HG03460 (cell line): ENCODE measurements at regions not wholly inside any gene's neighbourhood (a gene's known extent, or its start where the extent isn't known, plus 50 kb on each side); places are given as distances from the start of the nearest gene placed in this dataset.

Experiments used
- ATAC-seq: cut with Tn5 transposase; IDR thresholded peaks from one replicate; pipeline ENCODE4 v1.9.1; 2021; ENCODE audit not compliant: unreplicated experiment

DNA sequence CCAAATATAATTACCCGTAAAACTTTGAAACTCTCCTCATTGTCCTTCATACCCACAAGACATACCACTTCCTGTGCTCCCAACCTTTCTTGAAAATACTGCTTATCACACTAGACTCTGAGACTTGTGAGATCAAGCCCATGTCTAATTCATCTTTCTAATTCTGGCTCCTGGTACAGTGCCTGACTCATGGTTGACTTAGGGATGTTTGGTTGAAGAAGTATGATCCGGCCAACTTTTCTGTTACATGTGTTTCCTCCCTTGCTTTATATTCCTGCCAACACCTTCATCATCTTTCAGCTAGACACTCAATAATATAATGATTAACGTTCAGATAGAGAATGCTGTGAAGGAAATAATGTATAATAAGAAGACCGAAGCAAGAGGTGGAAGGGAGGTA is 58.2 kb downstream of the MEX3B start:
- no peak for ATAC-seq

DNA sequence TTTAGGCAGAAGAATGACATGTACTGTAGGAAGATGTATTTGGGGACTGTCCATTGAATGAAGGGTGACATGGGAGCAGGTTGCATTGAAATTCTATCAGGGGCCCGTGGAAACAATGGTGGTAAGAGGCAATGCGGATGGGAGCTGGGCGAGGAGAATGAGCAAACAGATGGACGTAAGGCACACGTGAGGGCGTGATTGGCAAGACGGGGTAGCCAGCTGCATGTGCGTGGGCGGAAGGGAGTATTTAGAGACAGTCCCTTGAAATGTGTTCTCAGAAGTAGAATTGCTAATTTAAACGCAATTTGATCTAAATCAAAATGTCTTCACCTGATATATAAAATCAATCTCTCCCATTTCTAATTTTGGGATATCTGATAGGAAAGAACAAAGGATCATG is 62.3 kb downstream of the MEX3B start:
- no peak for ATAC-seq

DNA sequence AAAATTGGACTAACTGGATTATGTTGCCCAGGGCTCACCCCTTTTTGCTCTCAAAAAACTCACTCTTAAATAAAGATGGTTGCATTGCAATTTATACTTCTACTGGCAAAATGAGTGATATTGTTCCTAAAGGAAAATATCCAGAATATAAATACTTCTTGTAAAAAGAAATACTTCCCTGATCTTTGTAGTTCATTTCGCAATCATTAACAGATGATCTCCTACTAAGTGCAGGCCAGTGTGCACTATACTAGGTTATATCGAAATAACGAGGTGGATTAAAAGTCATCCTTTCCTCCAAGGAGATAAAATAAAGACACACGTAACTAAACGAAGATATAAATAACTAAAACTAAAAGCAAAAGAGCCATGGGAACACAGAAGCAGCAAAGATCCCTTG is 63.0 kb downstream of the MEX3B start:
- ATAC-seq, result no peak

DNA sequence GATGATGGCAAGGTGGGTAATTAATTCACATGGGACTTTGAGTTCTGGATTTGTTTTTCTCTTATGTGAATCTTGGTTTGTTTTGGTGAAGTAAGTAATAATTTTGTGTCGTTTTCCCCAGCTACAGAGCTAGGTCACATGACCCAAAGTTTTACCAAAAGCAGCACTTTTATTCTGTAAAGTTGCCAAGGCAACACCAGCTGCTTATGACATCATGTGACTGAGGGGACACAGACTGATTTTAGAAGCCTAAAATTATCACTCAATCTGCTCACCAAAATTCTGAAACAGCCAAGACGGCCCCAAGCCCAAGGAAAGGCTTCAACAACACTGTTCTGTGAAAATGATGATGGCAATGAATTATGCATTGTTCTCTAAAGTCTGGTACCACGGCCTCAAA is 63.9 kb downstream of the MEX3B start:
- ATAC-seq, result no peak

DNA sequence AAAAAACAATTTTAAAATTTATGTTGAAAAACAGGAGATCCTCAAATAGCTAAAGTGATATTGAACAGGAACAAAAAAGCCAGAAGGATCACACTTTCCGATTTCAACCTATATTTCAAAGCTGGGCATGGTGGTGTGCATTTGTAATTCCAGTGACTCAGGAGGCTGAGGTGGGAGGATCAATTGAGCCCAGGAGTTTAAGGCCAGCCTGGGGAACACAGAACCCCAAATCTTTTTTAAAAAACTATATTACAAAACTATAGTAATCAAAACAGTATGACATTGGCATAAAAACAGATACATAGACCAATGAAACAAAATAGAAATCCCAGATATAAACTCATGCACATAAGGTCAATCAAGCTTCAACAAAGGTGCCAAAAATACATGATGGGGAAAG is 68.4 kb downstream of the MEX3B start:
- ATAC-seq, result no peak

DNA sequence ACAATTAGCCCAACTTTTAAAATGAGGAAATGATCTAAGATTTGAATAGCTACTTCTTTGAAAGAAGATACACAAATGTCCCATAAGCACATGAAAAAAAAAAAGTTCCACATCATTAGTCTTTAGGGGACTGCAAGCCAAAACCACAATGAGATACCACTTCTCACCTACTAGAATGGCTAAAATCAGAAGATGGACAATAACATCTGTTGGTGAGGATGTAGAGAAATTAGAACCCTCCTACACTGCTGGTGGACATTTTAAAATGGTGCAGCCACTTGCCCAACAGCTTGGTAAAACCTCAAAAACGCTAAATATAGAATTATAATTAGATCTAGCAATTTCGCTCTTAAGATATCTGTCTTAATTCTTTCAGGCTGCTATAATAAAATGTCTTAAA is 77.1 kb downstream of the MEX3B start:
- ATAC-seq, result no peak

DNA sequence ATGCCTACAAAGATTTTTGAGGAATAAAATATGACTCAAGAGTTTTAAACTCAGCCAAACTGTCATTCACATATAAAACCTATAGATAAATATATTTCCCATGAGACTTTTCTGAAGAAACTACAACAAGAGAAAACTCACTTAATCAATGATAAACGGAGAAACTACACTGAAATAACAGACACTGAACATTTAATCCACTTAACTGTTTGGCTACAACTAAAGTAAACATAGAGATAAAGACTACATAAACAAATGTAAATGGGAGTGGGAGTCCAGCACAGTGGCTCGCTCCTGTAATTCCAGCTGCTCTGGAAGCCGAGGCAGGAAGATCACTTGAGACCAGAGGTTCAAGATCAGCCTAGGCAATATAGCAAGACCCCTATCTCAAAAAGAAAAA is 79.2 kb downstream of the MEX3B start:
- ATAC-seq, result no peak

DNA sequence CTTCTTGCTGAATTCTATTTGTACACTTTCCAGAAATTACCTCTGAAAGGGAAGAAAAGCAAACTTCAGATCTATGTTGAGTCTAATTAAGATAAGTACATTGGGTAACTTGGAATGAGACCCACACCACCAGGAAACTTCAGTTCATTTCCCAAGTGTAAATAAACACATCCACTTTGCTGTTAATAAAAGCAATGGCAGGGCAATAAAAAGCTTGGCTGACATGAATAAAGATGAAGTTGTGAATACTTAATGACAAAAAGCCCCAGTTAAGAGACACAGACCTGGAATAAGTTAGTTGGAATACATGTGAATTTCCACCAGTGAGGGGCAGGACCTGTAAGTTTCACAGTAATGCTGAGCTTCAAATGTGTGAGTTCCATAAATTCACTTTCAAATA is 83.3 kb downstream of the MEX3B start:
- ATAC-seq, result no peak

DNA sequence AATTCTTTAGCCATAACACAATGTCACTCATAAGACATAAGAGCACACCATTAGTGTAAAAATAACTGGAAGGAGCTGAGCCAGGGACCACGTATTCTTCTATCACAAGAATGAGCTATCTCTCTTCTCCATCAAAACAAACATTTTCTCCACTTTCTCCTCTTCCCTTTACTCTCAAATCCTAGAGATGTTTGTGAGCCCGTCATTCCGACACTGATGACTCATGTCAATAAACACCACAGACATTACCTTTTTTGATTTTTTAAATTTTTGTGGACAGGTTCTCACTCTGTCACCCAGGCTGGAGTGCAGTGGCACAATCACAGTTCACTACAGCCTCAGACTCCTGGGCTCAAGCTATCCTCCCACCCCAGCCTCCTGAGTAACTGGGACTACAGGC is 86.6 kb downstream of the MEX3B start:
- ATAC-seq, result no peak

DNA sequence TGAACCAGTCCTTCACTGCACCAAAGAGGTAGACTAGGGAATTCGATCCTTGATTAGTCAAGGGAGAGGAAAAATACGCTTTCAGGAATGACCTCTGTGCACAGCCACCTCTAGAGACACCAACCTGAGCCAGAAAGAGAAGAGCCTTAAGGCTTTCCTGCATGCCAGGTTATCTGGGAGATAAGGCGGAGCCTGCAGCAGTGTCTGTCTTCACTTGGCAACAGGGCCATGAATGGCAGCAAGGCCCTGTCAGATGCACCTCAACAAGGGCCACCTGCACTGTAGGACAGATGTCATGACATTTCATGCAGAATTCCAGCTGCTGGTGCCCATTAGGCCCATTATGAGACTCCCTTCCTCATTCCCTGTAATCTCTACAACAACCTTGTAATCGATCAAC is 88.1 kb downstream of the MEX3B start:
- no peak for ATAC-seq

DNA sequence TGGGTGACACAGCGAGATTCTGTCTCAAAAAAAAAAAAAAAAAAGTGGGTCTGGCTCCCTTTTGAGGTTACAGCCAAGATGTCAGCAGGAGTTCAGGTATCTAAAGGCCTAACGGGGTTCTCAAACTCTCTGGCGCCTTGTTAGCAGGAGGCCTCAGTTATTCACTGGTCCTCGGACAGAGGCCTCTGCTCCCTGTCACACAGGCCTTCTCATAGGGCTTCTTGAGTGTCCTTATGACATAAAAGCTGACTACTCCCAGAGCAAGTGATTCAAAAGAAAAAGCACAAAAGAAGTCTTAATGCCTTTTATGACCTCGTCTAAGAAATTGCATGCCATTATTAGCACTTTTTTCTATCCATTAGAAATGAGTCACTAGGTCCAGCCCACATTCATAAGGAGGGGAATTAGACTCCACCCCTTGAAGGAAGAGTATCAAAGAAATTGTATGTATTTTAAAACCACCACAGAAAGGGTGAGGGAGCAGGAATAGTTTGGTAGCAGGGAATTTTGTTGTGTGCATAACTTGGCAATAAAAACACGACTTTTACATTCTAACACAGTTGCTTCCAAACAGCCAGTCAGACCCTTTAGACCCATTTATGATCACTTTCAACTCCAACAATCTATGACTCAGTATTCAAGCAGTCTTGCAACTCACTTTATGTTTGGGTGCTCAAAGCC is 90.3 kb downstream of the MEX3B start:
- no peak for ATAC-seq

DNA sequence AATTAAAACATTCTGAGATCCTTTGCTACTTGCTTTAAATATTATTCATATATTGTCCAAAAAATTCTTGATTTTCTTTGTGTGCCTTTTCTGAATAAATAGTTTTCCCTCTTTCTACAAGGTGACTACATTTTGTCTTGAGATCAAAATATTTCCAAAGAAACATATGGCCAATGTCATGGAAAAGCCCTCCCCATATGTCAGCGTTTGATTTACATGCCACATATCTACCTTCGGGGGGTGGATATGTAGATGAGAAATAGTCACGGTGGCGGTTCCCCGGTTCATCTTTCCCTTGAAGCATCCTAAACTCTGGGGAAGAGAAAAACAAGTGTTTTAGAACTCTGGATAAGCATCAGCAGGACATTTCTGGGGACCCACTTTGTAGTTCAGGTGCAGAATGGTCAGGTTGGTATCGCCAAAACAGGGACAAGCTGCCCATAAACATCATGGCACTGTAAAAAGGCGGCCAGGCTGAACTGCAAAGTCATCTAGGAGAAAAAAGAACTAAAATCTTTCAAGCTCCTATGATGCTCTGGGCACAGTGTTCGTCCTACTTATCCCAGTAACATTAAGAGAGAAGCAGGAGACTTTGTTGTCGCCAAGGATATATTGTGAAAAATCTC is 91.5 kb downstream of the MEX3B start:
- no peak for ATAC-seq

DNA sequence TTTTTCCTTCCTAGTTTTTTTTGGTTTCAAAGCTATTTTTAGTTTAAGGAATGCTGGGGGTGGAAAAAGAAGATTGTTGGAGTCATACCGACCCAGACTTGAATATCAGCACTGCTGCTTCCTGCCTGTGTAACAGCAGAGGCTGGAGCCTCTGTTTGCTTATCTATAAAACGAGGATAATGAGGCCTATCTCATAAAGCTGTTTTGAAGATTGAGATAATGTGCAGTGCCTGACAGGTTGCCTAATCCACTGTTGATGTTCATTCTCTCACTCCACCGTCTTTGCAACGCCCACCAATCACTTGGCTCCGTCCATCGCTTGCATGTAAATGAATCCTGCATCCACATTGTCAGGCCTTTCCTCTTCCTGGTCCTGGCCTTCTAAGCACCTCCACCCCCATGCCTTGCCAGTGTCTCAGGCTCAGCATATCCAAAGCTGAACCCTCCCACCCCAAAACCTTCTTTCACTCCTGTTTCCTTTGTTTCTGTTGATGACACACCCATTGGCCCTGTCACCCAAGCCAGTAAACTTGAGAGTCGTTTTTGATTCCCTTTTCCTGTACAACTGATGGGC is 94.9 kb downstream of the MEX3B start:
- no peak for ATAC-seq

DNA sequence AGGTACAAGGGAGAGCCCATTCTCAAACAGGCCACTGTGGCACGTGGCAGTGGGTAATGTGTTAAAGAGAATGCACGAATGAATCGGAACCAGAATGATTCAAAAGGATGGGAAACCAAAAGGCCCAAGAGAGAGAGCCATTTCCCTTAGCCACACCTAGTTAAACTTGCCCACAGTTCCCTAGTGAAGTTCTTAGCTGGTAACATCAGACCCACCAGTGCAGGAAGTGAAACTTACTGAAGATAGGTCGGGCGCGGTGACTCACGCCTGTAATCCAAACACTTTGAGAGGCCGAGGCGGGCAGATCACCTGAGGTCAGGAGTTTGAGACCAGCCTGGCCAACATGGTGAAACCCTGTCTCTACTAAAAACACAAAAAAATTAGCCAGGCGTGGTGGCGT is 97.1 kb downstream of the MEX3B start:
- no peak for ATAC-seq

DNA sequence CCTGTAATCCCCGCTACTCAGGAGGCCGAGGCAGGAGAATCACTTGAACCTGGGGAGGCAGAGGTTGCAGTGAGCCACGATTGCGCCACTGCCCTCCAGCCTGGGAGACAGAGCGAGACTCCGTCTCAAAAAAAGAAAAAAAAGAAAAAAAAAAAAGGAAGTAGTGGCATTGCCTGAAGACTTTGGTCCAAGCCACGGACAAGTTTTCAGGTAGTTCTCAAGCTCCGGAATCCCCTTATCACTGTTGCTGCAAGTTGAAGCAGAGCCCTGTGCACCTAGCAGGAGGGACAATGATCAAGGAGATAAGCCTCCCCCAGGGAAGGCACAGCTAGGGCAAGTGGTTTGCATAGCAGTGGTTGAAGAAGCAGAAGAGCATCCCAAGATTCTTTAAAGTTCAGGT is 97.6 kb downstream of the MEX3B start:
- ATAC-seq, result no peak

DNA sequence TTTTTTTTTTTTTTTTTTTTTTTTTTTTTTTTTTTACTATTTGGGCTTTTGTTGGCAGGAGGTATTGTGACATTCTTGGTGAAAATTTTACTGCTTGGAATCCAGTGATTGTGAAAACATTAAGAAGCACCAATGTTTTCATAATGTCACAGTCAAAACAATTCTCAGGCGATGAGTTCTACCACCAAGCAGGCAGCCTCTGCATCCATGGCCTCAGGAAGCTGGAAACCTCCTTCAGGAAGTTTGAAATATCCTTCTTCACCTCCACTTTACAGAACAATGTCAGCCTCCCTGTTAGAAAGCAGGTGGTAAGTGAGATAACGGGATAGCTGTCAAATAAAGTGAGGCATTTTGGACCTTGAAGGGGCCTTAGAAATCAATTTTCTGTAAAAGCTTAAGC is 98.3 kb downstream of the MEX3B start:
- no peak for ATAC-seq

DNA sequence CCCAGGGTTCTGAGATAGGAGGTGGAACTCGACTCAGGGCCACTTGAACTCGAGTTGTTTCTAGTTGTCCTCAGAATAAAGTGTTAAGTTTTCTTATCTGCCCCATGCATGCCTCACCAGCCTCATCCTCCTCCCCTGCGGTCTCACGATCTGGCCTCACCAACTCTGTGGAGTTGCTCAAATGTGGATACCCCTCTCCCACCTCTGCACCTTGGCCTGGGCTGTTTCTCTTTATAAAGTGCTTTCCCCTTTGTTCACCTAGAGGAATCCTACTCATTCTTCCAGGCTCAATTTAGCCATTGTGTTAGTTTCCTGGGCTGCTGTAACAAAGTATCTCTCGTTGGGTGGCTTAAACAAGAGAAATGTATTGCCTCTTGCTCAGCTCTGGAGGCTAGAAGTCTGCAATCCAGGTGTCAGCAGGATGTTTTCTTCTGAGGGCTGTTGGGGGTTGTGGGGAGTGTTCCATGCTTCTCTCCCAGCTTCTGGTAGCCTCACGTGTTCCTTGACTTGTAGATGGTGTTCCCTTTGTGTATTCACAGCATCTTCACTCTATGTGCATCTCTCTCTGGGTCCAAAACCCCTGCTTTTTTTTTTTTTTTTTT is 100.7 kb downstream of the MEX3B start:
- ATAC-seq, result no peak

DNA sequence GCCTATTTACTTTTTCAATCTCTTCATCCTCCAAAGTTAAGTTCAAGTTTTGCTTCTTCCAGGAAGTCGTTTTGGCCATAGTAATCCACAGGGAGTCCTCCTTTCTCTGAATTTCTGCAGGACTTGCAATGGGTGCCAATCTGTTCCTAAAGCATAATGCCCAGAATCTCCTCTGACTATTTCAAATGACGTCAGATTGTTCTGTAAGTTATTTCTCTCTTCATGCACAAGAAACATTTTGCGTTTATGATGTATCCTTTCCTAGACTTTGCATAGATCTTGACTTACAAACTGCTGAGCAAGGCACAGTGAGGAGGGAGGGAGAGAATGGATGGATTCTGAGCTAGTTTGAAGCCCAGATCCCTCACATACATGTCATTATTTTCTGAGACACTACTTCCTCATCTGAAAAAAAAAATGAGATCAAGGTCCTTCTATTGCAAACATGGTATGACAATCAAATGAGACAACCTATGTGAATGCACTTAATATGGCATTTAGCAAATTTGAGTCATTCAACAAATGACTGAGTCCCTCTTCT is 103.1 kb downstream of the MEX3B start:
- no peak for ATAC-seq

DNA sequence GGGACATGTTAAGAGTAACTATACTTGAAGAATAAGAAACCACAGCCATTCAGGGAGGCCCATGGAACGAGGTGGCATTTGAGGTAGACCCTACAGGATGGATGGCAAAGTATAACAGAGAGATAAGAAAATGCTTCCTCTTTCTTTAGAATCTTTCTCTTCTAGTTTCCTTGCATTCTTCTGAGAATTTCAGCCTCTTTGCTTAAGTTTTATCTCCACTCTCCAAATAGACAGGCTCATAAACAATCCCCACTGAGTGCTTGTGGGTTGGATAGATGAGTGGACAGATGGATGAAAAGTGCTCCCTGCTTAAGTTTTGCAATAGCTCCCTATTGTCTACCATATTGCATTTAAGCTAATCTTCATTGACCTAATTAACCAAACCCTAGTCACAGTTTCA is 103.7 kb downstream of the MEX3B start:
- no peak for ATAC-seq

DNA sequence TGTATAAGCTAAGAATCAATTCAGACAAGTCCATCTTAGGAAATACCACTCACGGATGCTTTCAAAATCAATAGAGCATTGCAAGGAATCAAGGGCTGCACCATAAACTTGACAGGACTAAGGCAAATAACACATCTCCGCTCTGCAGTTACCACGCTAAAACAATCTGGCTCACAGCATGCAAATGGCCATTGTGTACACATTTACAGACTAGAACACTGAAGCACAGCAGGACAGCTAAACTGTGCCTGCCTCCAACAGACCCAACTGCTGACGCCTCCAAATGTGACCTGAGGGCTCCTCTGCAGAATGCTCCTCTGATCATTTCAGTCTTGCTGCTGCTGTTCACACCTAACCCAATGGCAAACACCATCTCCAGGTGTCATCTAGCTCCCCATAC is 104.3 kb downstream of the MEX3B start:
- no peak for ATAC-seq

DNA sequence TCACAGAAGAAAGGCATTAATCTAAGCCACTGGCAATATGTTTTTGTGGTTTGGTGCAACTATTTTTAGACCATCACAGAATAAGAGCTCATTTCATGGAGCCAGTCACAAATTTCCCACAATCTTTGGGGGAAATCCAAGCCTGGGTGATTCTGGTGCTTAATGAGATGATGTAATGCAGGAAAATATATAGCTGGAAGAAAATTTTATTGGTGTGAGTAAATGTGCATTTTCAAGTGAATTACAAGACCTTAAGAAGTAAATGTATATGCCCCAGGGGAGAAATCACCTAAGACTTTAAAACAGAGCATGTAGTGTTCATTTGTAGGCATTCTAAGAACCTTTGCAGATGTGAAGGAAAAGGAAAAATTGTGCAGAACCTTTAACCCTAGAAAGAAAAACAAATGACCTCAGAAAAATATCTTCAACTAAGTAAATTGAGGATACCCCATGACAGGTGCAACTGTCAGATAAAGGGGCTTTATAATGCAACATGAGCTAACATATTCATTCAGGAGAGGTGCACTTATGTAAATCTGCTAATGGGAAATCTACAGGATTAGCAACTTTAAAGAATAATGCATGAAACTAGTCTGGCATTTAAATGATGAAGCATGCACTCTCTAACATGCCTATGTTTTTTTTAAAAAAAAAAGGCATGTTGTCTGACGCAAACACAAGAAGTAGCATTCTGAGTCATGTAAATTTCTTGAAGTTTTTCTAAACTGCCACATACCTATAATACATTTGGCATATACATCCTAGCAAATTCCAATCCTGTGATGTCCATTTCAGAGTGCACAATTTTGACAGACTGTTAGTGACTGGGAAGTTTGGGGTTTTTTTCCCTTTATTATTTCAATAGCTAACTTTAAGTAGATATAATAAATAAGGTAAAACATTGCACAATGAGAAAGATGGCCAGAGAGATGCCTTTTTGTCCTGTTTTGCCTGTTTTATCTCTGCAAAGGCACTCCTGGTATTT is 105.1 kb downstream of the MEX3B start:
- ATAC-seq, result no peak
